DOHH2 (cell line): ENCODE measurements at regions not wholly inside any gene's neighbourhood (a gene's known extent, or its start where the extent isn't known, plus 50 kb on each side); places are given as distances from the start of the nearest gene placed in this dataset.

Experiments
- H3F3A ChIP-seq: fragments of 200-600 bp; sonication (generic), shearing (Covaris generic); 2 replicates; pipeline ENCODE4 v1.6.0; 2016; ENCODE audit warnings: antibody characterized with exemption, mild to moderate bottlenecking; ENCODE audit not compliant: control insufficient read depth, insufficient read depth
- H3K27ac ChIP-seq: fragments of 200-600 bp; sonication (generic); 2 replicates; pipeline ENCODE4 v1.5.1; 2014; ENCODE audit warnings: low read depth, mild to moderate bottlenecking, low read length, moderate library complexity
- H3K27me3 ChIP-seq: fragments of 200-600 bp; sonication (generic); 2 replicates; pipeline ENCODE4 v1.6.1; 2014; ENCODE audit warnings: mild to moderate bottlenecking, low read length, mixed read lengths; ENCODE audit not compliant: control insufficient read depth
- H3K36me3 ChIP-seq: fragments of 200-600 bp; sonication (generic); 2 replicates; pipeline ENCODE4 v1.6.1; 2014; ENCODE audit warnings: mild to moderate bottlenecking, low read length, moderate library complexity, mixed read lengths; ENCODE audit not compliant: control insufficient read depth
- H3K4me1 ChIP-seq: fragments of 200-600 bp; sonication (generic); 2 replicates; pipeline ENCODE4 v1.6.1; 2014; ENCODE audit warnings: mild to moderate bottlenecking, low read length, mixed read lengths; ENCODE audit not compliant: control insufficient read depth
- H3K4me2 ChIP-seq: fragments of 200-600 bp; sonication (generic); 2 replicates; pipeline ENCODE4 v1.6.0; 2014; ENCODE audit warnings: mild to moderate bottlenecking, low read length, moderate library complexity
- H3K4me3 ChIP-seq: fragments of 200-600 bp; sonication (generic); 2 replicates; pipeline ENCODE4 v1.5.1; 2014; ENCODE audit warnings: mild to moderate bottlenecking, low read length, mixed read lengths
- H3K79me2 ChIP-seq: fragments of 200-600 bp; sonication (generic); 2 replicates; pipeline ENCODE4 v1.6.1; 2014; ENCODE audit warnings: mild to moderate bottlenecking, low read length, mixed read lengths; ENCODE audit not compliant: control insufficient read depth
- H3K9me2 ChIP-seq: fragments of 200-600 bp; sonication (generic); replicated peaks from 2 replicates; pipeline ENCODE4 v1.6.1; 2014; ENCODE audit warnings: mild to moderate bottlenecking, low read length, mixed read lengths; ENCODE audit not compliant: control insufficient read depth
- H3K9me3 ChIP-seq: fragments of 200-600 bp; sonication (generic); 2 replicates; pipeline ENCODE4 v1.6.1; 2014; ENCODE audit warnings: antibody characterized with exemption, low read length, mixed read lengths; ENCODE audit not compliant: control insufficient read depth, insufficient read depth
- H4K20me1 ChIP-seq: fragments of 200-600 bp; sonication (generic); 2 replicates; pipeline ENCODE4 v1.6.0; 2014; ENCODE audit warnings: low read depth, mild to moderate bottlenecking, antibody characterized with exemption, low read length, moderate library complexity; ENCODE audit not compliant: control insufficient read depth, insufficient read depth
- CTCF ChIP-seq: fragments of 200-600 bp; sonication (generic); IDR thresholded peaks from one replicate; pipeline ENCODE4 v1.5.1; 2014; ENCODE audit warnings: antibody characterized with exemption, mild to moderate bottlenecking, low read depth, low read length; ENCODE audit not compliant: poor library complexity, severe bottlenecking
- EZH2phosphoT487 ChIP-seq: fragments of 200-600 bp; sonication (generic); IDR thresholded peaks from 2 replicates; pipeline ENCODE4 v1.6.1; 2017; ENCODE audit warnings: borderline replicate concordance, mild to moderate bottlenecking, antibody characterized with exemption, low read length, moderate library complexity, mixed read lengths

GRCh38 chr13:97720896-97721295 lies 232.6 kb upstream of the IPO5 start:
- Histone ChIP-seq H3F3A (no peaks in the 10 kb centered on the region), H3K27me3 (no peaks in the 10 kb centered on the region), H3K36me3 (no peaks in the 10 kb centered on the region), H3K4me2 (no peak overlapping the region), H4K20me1 (no peaks in the 10 kb centered on the region), H3K4me1 (no peaks in the 10 kb centered on the region), H3K9me2 (no peaks in the 10 kb centered on the region), H3K79me2 (no peaks in the 10 kb centered on the region), H3K4me3 (no peak overlapping the region), H3K27ac (no peak overlapping the region), H3K9me3 (no peaks in the 10 kb centered on the region)
- TF ChIP-seq EZH2phosphoT487: no peak
- no peak for TF ChIP-seq CTCF

- H3K4me2 ChIP-seq: no peak overlapping the region
- H3K4me1 ChIP-seq: no peaks in the 10 kb centered on the region
- H3K79me2 ChIP-seq: no peaks in the 10 kb centered on the region
- H3K27ac ChIP-seq: no peak overlapping the region
- no peaks in the 10 kb centered on the region for H4K20me1 ChIP-seq
- TF ChIP-seq EZH2phosphoT487: no peak
- TF ChIP-seq CTCF: no peak
- H3K4me3 ChIP-seq: no peak overlapping the region
- H3K36me3 ChIP-seq: no peaks in the 10 kb centered on the region
- no peaks in the 10 kb centered on the region for H3K9me2 ChIP-seq
- no peaks in the 10 kb centered on the region for H3F3A ChIP-seq
- H3K9me3 ChIP-seq: no peaks in the 10 kb centered on the region
- no peaks in the 10 kb centered on the region for H3K27me3 ChIP-seq
Measured at GRCh38 chr13:97723655-97724054, 229.8 kb upstream of the IPO5 start.

- Histone ChIP-seq H3K27me3 (no peaks in the 10 kb centered on the region), H3K79me2 (no peaks in the 10 kb centered on the region), H3K36me3 (no peaks in the 10 kb centered on the region), H3K4me1 (no peaks in the 10 kb centered on the region), H3K4me2 (no peak overlapping the region), H3K9me2 (no peaks in the 10 kb centered on the region), H4K20me1 (no peaks in the 10 kb centered on the region), H3K9me3 (no peaks in the 10 kb centered on the region), H3K27ac (no peak overlapping the region), H3K4me3 (no peak overlapping the region), H3F3A (no peaks in the 10 kb centered on the region)
- TF ChIP-seq CTCF (no peak), EZH2phosphoT487 (no peak)
Measured at GRCh38 chr13:97724450-97724849, 229.0 kb upstream of the IPO5 start.
